Stomach smooth muscle (tissue), 2 donors: ENCODE measurements at regions not wholly inside any gene's neighbourhood (a gene's known extent, or its start where the extent isn't known, plus 50 kb on each side); places are given as distances from the start of the nearest gene placed in this dataset.

Source experiments
- H3K27ac ChIP-seq: one replicate; pipeline ENCODE4 v1.7.0; 2013; ENCODE audit warnings: mild to moderate bottlenecking, low read length, inconsistent platforms
- H3K27me3 ChIP-seq, 2 donors: one replicate each; pipeline ENCODE4 v1.7.0; 2013; ENCODE audit warnings: low read length in 2 of 2; ENCODE audit not compliant: insufficient read depth in 2 of 2, control insufficient read depth in 1 of 2
- H3K36me3 ChIP-seq, 2 donors: one replicate each; pipeline ENCODE4 v1.7.0; 2013; ENCODE audit warnings: low read length in 2 of 2; ENCODE audit not compliant: control insufficient read depth in 2 of 2, insufficient read depth in 2 of 2
- H3K4me1 ChIP-seq: one replicate; pipeline ENCODE4 v1.7.0; 2013; ENCODE audit warnings: low read length; ENCODE audit not compliant: control insufficient read depth, insufficient read depth
- H3K4me3 ChIP-seq, 2 donors: one replicate each; pipeline ENCODE4 v1.7.0; 2013; ENCODE audit warnings: low read length in 2 of 2
- H3K9ac ChIP-seq, 2 donors: one replicate each; pipeline ENCODE4 v1.7.0; 2013; ENCODE audit warnings: low read length in 2 of 2, mild to moderate bottlenecking in 1 of 2
- H3K9me3 ChIP-seq, 2 donors: one replicate each; pipeline ENCODE4 v1.7.0; 2013; ENCODE audit warnings: low read length in 2 of 2; ENCODE audit not compliant: control insufficient read depth in 2 of 2
- donor health status: healthy.
- donor health status: Pancreatic carcinoma.

DNA sequence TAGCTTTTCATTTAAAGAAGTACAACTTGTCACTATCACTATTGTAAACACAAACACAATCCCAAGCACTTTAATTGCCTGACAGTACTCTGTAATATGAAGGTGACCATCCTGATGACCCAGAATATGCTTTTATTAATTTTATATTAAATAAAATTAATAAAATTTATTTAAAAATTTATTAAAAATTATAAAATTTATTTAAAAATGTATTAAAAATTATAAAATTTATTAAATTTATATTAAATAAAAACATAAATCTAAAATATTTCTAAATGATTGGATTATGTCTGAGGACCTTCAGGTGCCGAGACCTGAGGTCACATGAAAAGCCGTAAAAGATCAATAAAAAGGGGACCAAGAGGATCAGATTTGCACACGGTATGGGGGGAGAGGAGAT, 229.8 kb upstream of the KIRREL3 start:
- H3K36me3 ChIP-seq = no peaks in the 10 kb centered on the region
- no peaks in the 10 kb centered on the region for H3K27me3 ChIP-seq
- no peak overlapping the region for H3K9ac ChIP-seq
- no peaks in the 10 kb centered on the region for H3K9me3 ChIP-seq
- H3K4me3 ChIP-seq = no peak overlapping the region
- no peak overlapping the region for H3K27ac ChIP-seq
- H3K4me1 ChIP-seq = no peaks in the 10 kb centered on the region

DNA sequence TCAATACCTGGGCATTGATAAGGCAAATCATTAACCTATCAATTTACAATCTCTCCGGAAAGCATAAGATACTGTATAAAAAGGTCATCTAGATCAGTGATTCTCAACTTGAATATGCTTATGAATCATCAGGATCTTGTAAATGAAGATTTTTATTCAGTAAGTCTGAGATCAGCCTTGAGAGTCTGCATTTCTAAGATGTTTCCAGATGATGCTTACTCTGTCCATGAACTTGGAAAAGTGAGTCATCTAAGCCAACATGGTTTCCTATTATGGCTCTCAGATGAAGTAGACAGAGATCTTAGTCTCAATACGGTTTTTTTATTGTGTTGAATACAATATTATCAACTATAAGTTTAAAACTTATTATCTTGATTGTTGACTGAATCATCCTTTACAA, 226.4 kb upstream of the KIRREL3 start:
- no peaks in the 10 kb centered on the region for H3K36me3 ChIP-seq

DNA sequence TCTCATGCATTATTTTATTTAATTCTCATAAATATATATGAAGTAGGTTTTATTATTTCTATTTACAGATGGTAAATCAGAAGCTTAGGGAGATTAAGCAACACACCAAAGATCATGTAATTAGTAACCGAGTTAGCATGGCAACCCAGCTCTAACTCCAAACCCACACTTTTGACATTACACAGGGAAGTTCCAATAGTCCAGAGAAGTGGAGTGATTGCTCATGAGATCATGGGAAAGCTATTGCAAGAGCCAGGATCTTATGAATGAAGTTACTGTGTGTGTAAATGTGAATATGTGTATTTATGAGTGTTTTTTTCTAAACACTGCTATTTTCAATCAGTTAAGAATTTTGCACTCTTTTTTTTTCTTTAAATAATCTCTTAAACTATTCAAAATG, 225.8 kb upstream of the KIRREL3 start:
- Histone ChIP-seq H3K27ac (no peak overlapping the region), H3K36me3 (no peaks in the 10 kb centered on the region), H3K9me3 (no peaks in the 10 kb centered on the region), H3K9ac (no peak overlapping the region), H3K27me3 (no peaks in the 10 kb centered on the region), H3K4me1 (no peaks in the 10 kb centered on the region), H3K4me3 (no peak overlapping the region)

More for the DNA sequence above, 226.4 kb upstream of the KIRREL3 start:
- Histone ChIP-seq H3K4me3 (no peak overlapping the region), H3K9ac (no peak overlapping the region), H3K4me1 (no peaks in the 10 kb centered on the region), H3K27ac (no peak overlapping the region), H3K27me3 (no peaks in the 10 kb centered on the region), H3K9me3 (no peaks in the 10 kb centered on the region)

DNA sequence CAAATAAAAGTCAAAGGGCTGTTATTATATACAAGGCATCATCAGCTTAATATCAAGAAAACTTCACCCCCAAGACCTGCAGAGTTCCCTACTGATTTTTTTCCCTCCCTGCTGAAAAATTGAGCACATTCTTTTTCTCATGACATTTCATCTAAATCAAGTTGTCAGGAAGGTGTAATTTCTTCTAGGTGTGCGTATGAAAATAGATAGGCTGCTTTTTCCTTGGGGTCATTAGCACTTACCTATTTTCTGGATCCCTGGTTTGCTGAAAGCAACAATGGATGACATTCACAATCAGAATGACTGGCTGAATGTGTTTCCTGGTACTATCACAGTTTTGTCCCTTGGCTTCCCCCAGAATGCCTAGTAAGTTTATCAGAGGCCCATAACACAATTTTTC, 225.0 kb upstream of the KIRREL3 start:
- no peak overlapping the region for H3K27ac ChIP-seq
- no peaks in the 10 kb centered on the region for H3K36me3 ChIP-seq
- H3K4me3 ChIP-seq = no peak overlapping the region
- no peaks in the 10 kb centered on the region for H3K27me3 ChIP-seq
- H3K9ac ChIP-seq = no peak overlapping the region
- no peaks in the 10 kb centered on the region for H3K4me1 ChIP-seq
- no peaks in the 10 kb centered on the region for H3K9me3 ChIP-seq

DNA sequence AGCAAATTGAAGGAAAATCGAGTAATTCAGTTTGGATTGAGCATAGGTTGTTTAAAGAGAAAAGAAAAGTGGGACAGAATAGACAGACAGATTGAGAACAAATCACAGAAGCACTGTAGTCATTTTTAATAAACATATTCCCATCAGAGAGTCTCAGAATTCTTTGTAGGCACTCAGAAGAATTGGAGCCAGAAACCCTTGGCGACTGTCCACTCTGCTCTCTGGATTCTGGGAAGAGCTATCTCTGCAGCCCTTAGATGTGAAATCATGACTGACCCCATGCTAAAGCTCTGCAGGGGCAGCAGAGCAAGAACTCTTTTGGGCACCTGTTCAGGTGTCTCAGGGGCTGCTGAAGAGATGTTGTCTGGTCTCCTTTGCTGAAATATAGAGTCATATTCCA, 223.7 kb upstream of the KIRREL3 start:
- H3K4me3 ChIP-seq = no peak overlapping the region
- H3K27ac ChIP-seq = no peak overlapping the region
- no peak overlapping the region for H3K9ac ChIP-seq
- no peaks in the 10 kb centered on the region for H3K9me3 ChIP-seq
- no peaks in the 10 kb centered on the region for H3K4me1 ChIP-seq
- H3K36me3 ChIP-seq = no peaks in the 10 kb centered on the region
- H3K27me3 ChIP-seq = no peaks in the 10 kb centered on the region

DNA sequence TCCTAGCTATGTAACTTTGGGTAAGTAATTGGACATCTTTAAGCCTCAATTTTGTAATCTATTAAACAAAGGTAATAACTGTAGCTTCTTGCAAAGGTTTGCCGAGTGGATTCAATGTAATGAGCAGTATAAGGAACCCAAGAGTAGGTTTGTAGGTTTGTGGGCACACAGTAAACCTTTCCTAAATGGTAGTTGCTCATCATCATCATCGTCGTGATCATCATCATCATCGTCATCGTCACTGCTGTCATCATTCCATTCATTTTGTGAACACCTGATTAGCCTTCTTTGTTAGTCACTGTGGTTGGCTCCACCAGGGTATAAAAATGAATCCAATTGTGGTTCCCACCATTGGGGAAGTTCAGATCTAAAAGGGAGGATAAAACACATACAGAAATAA, 223.1 kb upstream of the KIRREL3 start:
- H3K27ac ChIP-seq = no peak overlapping the region
- H3K27me3 ChIP-seq = no peaks in the 10 kb centered on the region
- H3K9ac ChIP-seq = no peak overlapping the region
- H3K4me3 ChIP-seq = no peak overlapping the region
- no peaks in the 10 kb centered on the region for H3K4me1 ChIP-seq
- no peaks in the 10 kb centered on the region for H3K9me3 ChIP-seq
- no peaks in the 10 kb centered on the region for H3K36me3 ChIP-seq

DNA sequence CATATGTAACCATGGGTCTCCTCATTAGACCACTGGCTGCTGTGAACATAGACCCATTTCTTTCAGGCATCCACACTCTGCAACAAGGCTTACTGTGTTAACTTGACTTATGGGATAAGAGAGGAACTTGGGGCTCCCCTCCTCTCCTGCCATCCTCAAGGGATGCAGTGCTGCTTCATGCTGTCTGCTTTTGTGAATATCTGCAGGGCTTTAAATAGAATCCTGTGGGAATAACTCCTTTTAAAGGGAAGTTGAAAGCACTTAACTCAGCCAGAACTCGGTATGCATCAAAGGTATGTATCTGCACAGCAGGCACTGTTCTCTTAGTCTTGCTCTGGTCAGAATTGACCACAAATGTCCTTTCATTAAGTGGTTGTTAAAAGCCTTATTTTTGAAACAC, 222.5 kb upstream of the KIRREL3 start:
- no peaks in the 10 kb centered on the region for H3K27me3 ChIP-seq
- H3K4me3 ChIP-seq = no peak overlapping the region
- no peaks in the 10 kb centered on the region for H3K4me1 ChIP-seq
- H3K27ac ChIP-seq = no peak overlapping the region
- H3K9ac ChIP-seq = no peak overlapping the region
- H3K36me3 ChIP-seq = no peaks in the 10 kb centered on the region
- no peaks in the 10 kb centered on the region for H3K9me3 ChIP-seq

DNA sequence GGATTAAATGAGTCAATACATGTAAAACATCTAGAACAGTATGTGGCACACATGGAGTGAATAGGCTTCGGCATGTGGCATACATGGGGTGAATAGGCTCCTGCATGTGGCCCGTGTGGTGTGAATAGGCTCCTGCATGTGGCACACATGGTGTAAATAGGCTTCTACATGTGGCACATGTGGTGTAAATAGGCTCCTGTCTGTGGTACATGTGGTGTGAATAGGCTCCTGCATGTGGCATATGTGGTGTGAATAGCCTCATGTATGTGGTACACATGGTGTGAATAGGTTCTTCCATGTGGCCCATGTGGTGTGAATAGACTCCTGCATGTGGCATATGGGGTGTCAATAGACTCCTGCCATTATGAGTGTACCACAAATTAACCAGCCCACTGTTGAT, 219.1 kb upstream of the KIRREL3 start:
- Histone ChIP-seq H3K27ac (no peak overlapping the region), H3K4me1 (peaks cover 3% of the 10 kb centered on the region), H3K36me3 (no peaks in the 10 kb centered on the region), H3K27me3 (peaks cover 0 to 2% of the 10 kb centered on the region in 2 donors), H3K9me3 (peaks cover 0 to 3% of the 10 kb centered on the region in 2 donors), H3K9ac (no peak overlapping the region), H3K4me3 (no peak overlapping the region)

DNA sequence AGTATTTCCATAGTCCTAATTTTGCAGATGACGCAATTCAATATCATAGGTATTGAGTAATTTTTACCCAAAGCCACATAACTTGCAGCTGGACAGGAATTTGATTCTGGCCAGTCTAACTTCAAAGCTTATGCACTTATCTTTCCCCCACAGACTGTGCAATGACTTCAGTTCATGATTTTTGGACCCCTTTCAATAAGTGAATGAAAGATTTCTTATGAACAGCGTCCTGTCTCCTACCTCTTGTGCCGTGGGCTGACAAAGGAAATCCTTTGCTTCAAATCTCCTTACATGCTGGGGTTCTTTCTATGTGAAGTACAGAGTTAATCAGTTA, 217.7 kb upstream of the KIRREL3 start:
- Histone ChIP-seq H3K9ac (no peak overlapping the region), H3K27ac (no peak overlapping the region), H3K36me3 (no peaks in the 10 kb centered on the region), H3K27me3 (peaks cover 0 to 2% of the 10 kb centered on the region in 2 donors), H3K4me1 (peaks cover 3% of the 10 kb centered on the region), H3K4me3 (no peak overlapping the region), H3K9me3 (peaks cover 0 to 3% of the 10 kb centered on the region in 2 donors)

DNA sequence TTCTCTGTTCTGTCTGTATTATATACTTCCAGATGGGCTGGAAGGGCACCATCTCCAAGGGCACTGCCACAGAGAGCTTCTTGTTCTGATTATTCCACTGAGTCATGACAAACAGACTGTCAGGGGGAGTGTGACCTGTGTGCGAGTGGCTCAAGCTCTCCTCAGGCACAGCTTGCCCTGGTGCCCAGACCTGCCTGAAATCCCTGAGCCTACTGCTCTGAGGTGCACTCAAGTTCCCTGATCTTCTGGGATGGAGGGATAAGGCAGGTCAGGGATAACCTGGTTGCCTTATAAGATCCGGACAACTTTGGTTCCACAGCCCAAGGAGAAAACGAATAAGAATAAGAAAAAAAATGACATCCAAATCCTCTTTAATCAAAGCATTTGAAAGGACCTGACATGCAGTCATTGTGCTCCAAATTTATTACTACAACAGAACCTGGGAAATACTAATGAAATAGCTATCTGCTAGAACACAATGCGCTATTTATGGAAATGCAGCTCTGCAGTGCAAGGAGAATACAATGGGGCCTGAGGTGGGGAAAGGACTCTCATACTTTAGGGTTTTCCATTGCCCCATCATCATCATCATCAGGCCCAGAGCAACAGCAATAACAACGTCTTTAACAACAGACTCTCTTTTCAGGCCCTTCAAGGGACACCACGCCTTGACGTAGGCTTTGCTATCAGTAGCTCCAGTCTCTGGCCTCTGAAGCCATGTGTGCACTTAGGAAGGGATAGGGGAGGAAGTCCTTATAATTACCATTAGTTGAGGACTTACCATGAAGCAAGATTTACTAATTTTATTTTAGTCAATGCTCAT, 217.1 kb upstream of the KIRREL3 start:
- Histone ChIP-seq H3K9me3 (peaks cover 0 to 3% of the 10 kb centered on the region in 2 donors), H3K4me3 (no peak overlapping the region), H3K27ac (no peak overlapping the region), H3K4me1 (peaks cover 3% of the 10 kb centered on the region), H3K36me3 (no peaks in the 10 kb centered on the region), H3K9ac (no peak overlapping the region), H3K27me3 (peaks cover 0 to 2% of the 10 kb centered on the region in 2 donors)

DNA sequence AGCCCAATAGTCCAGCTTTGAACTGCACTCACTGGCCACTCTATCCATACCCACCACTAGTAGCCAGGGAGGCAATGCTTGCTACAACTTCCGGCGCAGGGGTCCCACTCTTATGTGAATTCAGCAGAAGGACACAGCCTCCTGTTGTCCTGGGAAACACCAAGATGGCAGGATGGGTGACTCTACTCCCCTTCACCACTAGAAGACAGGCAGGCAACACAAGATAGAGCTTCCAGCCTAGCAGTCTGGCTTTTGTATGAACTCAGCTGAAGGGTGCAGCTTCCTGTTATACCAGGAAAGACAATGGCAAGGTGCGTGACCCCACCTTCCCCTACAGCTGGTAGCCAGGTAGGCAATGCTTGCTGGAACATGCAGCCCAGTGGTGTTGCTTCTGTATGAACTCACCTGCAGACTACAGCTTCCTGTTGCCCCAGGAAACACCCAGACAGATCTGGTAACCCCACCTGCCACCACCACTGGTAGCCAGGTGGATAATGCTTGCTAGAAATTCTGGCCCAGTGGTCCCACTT, 205.2 kb upstream of the KIRREL3 start:
- Histone ChIP-seq H3K27ac (no peak overlapping the region), H3K9me3 (no peaks in the 10 kb centered on the region), H3K9ac (no peak overlapping the region), H3K4me3 (no peak overlapping the region), H3K36me3 (no peaks in the 10 kb centered on the region), H3K4me1 (no peaks in the 10 kb centered on the region), H3K27me3 (no peaks in the 10 kb centered on the region)
